Fibroblast of lung (primary cell): ENCODE measurements at regions not wholly inside any gene's neighbourhood (a gene's known extent, or its start where the extent isn't known, plus 50 kb on each side); places are given as distances from the start of the nearest gene placed in this dataset.

Source experiments
- CTCF ChIP-seq, 2 donors: IDR thresholded peaks in 1 of 2; conservative IDR thresholded peaks in 1 of 2; 1 replicate in 1 of 2; 2 replicates in 1 of 2; pipeline ENCODE4 v1.5.1; 2011 to 2012; ENCODE audit warnings: low read length in 2 of 2, control low read depth in 1 of 2, inconsistent platforms in 1 of 2, low read depth in 1 of 2, mild to moderate bottlenecking in 1 of 2
- EZH2 ChIP-seq: IDR thresholded peaks from 2 replicates; pipeline ENCODE4 v1.5.1; 2012; ENCODE audit warnings: low read length, control low read depth, mild to moderate bottlenecking; ENCODE audit errors: missing control alignments

GRCh38 chr5:82489683-82490082 lies 211.5 kb upstream of the RPS23 start:
- TF ChIP-seq CTCF (conservative IDR thresholded peaks at IDR 0.05 in 1 of 2, IDR thresholded peaks at IDR 0.05 in 1 of 2; ENCODE audit: low read depth in 1 of 2, low read length in 2 of 2), result no peak
- TF ChIP-seq EZH2, result no peak
